PC-9 (cell line): ENCODE measurements at regions not wholly inside any gene's neighbourhood (a gene's known extent, or its start where the extent isn't known, plus 50 kb on each side); places are given as distances from the start of the nearest gene placed in this dataset.

Source experiments
- CTCF ChIP-seq: fragments of 200-600 bp; sonication (generic); conservative IDR thresholded peaks from 2 replicates; pipeline ENCODE4 v1.6.1; 2017; ENCODE audit warnings: mixed run types, antibody characterized with exemption, mild to moderate bottlenecking, moderate library complexity
- EZH2 ChIP-seq: fragments of 200-600 bp; sonication (generic); IDR thresholded peaks from 2 replicates; pipeline ENCODE4 v1.8.0; 2017; ENCODE audit warnings: antibody characterized with exemption, low read depth

GRCh38 chr18:59038295-59039039 lies 101.2 kb upstream of the SEC11C start:
- TF ChIP-seq CTCF = no peak
- TF ChIP-seq EZH2 = no peak
